NB4 (cell line): ENCODE measurements at regions not wholly inside any gene's neighbourhood (a gene's known extent, or its start where the extent isn't known, plus 50 kb on each side); places are given as distances from the start of the nearest gene placed in this dataset.
A peak's percentile ranks its signal among the peaks of the same experiment; 100 is the strongest.

Experiments used
- DNase-seq: peaks from one replicate; pipeline ENCODE4 v3.0.0; 2010; ENCODE audit warnings: low read depth
- H3K4me3 ChIP-seq: one replicate; pipeline ENCODE4 v1.5.1; 2011; ENCODE audit warnings: mild to moderate bottlenecking, low read depth, low read length, moderate library complexity
- MYC ChIP-seq: IDR thresholded peaks from 2 replicates; pipeline ENCODE4 v1.6.1; 2011; ENCODE audit warnings: low read depth, low read length
- POLR2A ChIP-seq: IDR thresholded peaks from 2 replicates; pipeline ENCODE4 v1.6.1; 2011; ENCODE audit warnings: mild to moderate bottlenecking; ENCODE audit not compliant: insufficient read length; ENCODE audit errors: extremely low read depth
- TF ChIP-seq, protein P1 (sequence below): IDR thresholded peaks from 2 replicates; pipeline ENCODE4 v1.6.1; 2011; ENCODE audit warnings: low read depth, low read length
- TF ChIP-seq, protein P2 (sequence below): IDR thresholded peaks from one replicate; pipeline ENCODE4 v1.5.1; 2012; ENCODE audit warnings: low read depth, low read length

DNA sequence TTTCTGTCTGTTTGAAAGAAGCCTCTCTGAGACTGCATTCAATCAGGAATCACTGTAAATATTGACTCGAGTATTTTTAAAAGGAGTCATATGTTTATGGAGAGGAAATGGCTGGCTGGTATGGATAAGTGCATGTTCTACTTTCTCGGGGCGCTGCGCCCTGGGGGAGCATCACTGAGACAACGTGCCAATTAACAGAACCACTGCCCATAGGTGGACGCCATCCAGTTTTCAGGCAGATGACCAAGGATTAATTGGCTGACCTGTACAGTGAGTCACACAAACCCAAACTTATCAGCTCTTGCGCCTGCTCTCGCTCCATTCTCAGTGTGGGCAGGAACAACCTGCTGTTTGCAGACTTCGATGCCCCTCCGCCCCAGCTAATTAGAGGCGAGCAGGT is 571.2 kb downstream of the QKI start:
- H3K4me3 ChIP-seq = no peak overlapping the region
- TF ChIP-seq MYC (no peak), POLR2A (no peak)
- TF ChIP-seq, protein P1, sequence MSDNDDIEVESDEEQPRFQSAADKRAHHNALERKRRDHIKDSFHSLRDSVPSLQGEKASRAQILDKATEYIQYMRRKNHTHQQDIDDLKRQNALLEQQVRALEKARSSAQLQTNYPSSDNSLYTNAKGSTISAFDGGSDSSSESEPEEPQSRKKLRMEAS = no peak
- TF ChIP-seq, protein P2, sequence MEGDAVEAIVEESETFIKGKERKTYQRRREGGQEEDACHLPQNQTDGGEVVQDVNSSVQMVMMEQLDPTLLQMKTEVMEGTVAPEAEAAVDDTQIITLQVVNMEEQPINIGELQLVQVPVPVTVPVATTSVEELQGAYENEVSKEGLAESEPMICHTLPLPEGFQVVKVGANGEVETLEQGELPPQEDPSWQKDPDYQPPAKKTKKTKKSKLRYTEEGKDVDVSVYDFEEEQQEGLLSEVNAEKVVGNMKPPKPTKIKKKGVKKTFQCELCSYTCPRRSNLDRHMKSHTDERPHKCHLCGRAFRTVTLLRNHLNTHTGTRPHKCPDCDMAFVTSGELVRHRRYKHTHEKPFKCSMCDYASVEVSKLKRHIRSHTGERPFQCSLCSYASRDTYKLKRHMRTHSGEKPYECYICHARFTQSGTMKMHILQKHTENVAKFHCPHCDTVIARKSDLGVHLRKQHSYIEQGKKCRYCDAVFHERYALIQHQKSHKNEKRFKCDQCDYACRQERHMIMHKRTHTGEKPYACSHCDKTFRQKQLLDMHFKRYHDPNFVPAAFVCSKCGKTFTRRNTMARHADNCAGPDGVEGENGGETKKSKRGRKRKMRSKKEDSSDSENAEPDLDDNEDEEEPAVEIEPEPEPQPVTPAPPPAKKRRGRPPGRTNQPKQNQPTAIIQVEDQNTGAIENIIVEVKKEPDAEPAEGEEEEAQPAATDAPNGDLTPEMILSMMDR = no peak
- no peak for DNase-seq

GRCh38 chr6:163985040-163985439 is 570.5 kb downstream of the QKI start:
- TF ChIP-seq POLR2A = no peak
- no peak for TF ChIP-seq MYC
- TF ChIP-seq, protein P2 = no peak
- TF ChIP-seq, protein P1 = no peak
- no peak overlapping the region for H3K4me3 ChIP-seq
- DNase-seq = no peak

DNA sequence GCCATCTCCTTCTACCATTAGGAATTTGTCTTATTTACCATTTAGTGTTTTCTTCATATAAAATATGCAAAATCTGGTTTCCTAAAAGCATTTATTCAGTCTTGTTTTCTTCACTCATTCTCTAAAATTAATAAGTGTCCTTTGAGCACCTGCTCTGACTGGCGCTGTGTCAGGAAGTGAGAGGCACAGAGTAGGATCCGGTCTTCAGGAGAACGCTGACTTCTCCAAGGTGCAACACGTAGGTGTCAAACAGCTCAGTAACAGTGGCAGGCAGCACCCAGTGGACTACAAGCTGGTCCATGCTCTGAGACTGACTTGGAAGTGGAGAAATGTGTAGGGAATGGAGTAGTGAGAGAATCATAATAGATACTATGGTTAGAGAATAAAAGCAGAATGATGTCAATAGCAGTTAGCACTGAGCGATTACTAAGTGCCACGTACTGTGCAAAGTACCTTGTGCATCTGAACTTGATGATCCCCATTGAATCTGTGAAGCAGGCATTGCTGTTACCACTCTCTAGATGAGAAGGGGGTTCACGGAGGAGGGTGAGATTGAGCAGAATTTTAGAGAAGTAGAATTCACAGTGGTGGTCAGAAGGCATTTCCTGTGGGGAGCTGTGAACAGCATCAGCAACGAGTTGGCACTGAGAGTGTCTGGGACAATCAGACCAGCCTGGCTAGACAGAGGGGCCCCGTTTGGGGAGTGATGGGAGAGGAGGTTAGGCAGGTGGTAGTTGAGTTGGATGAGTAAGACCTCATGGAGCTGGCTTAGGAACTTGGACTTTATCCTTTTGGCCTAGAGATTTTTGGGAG is 569.8 kb downstream of the QKI start:
- H3K4me3 ChIP-seq = no peak overlapping the region
- DNase-seq = peak; percentile 70
- TF ChIP-seq, protein P2 = no peak
- TF ChIP-seq MYC (no peak), POLR2A (no peak)
- TF ChIP-seq, protein P1 = no peak

- TF ChIP-seq, protein P1 = no peak
- no peak for TF ChIP-seq POLR2A
- no peak for TF ChIP-seq MYC
- TF ChIP-seq, protein P2 = no peak
- no peak overlapping the region for H3K4me3 ChIP-seq
- DNase-seq = no peak
Observed at GRCh38 chr6:163983679-163984078, 569.2 kb downstream of the QKI start.

GRCh38 chr6:163974322-163974721 is 559.8 kb downstream of the QKI start:
- DNase-seq = no peak
- TF ChIP-seq, protein P1 = no peak
- TF ChIP-seq POLR2A (no peak), MYC (no peak)
- TF ChIP-seq, protein P2 = no peak
- H3K4me3 ChIP-seq = no peak overlapping the region
